CD4-positive, alpha-beta T cell treated with Interleukin-6 for 4 hours (primary cell): ENCODE measurements at regions not wholly inside any gene's neighbourhood (a gene's known extent, or its start where the extent isn't known, plus 50 kb on each side); places are given as distances from the start of the nearest gene placed in this dataset.

Experiments used
- DNase-seq: peaks from one replicate; pipeline ENCODE4 v3.0.0-alpha.2; 2020; ENCODE audit warnings: mixed read lengths

DNA sequence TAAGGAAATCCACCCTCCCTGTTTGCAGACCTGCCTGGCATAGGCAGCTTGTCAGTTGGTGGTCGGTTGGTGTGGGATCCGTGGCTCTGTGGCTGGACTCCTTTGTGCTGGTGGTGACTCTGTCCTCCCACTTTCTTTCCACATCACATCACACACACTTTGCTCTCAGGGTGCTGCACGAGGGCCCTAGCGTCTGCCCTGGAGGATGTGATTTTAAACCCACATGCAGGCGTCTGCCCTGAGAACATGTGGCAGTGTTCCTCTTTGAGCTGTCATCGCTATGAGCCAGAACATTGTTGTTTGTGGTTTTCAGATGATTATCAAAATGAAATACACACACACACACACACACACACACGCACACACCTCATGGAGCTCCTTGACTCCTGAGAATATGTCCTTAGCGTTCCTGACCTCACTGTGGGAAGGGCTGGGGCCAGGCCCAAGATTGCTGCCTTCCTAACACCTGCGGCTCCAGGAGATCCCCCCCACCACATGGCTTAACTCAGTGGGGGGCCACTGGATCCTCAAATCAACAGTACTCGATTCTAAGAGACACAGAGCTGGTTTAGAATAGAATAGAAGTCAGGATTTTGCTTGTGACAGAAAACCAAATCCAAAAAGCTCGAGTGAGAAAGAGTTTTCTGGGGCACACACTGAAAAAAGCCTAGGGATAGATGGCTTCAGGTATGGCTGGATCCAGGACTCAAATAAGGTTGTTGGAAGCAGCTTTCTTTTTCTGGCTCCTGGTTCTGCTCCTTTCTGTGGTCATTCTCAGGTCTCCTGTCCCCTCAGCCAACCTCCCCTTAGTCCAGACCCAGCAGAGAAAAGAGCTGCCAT lies 54.8 kb downstream of the RTP5 start:
- DNase-seq = no peak

DNA sequence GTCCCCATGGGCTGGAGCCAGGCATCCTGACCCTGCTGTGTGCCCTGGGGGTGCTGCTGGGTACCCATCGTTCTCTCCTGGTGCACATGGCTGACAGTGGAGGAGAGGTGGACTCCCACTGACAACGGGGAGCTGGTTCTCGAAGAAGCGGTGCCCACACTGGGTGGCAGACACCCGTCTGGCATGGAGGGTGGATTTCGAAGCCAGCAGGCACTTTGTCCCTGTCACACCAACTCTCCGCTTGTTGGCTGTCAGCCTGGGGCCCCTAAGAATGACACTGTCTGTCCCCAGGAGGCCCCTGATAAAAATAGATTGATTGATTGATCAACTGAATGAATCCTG lies 55.4 kb downstream of the RTP5 start:
- no peak for DNase-seq

DNA sequence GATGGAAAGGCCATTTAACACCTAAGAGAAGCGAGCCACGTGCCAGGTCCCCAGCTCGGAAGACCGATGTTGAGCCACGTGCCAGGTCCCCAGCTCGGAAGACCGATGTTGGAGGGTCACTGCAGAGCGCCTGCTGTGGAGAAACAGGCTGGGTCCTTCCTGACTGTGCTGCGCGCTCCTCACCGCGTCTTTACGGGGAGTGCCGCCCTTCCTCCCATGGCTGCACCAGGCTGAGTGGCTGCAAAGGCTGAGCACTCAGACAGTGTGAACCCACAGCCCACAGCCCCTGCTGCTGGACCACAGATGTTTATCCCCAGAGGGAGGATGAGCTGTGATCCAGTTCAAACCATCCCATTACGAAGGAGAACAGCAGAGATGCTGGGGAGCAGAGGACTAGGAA lies 55.7 kb downstream of the RTP5 start:
- no peak for DNase-seq

DNA sequence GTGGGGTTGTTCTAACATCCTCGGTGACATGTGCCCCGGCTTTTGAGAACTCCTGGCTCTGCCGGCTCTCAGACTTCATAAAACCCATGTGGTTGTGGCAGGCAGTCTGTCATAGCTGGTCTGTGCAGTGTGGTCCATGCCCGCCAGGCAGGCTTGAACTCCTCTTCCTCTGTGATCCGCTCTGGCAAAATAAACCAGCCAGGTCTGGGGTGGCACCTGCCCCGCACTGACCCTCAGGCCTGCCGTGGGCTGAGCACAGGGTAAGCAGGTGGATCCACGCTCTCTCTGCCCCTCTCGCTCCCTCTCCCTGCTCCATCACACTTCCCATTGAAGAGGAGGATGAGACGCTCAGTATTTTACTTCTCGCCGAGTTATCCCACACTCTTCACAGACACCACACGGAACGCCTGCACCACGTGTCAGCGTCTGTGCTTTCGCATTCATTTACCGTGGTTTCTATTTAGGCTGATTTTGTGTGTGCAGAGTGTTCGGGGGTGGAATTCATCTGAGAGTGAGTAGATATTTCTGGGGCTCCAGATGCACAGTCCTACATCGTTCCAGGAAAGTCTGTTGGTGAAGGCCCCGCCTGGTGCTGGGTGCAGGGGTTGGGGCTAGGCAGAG lies 56.4 kb downstream of the RTP5 start:
- DNase-seq = no peak

DNA sequence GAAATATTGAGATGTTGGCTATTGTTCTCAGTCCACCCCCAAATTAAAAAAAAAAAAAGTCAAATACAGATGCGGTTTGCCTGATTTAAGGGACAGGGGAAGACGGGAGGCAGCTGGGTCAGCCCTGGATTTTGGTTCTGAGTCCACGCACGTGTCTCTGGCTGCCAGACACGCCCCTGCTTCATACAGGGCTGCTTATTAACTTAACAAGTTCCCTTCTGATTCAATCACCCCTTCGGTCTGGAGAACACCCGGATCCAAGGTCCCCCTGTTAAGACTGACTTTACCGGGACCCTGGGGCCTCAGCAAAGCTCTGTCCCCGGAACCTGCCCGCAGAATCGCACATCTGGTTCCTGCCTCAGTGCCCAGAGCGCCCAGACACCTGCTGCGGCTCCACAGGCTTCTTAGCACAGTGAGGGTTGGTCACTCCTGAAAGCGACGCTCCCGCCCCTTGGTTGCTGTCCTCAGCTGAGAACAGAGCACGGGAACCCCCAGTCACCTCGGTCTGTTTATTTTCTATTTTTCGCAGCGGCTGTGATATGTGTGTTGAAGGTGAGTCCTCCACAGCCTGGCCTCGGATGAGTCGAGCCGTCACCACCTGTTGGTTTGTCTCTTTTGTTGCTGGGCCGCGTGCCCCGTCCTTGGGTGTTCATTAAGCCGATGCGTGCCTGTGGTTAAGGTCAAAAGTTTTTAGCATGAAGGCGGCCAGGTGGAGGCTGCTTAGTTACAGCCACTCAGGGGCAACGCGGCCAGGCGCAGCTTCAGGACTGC lies 57.2 kb downstream of the RTP5 start:
- no peak for DNase-seq

DNA sequence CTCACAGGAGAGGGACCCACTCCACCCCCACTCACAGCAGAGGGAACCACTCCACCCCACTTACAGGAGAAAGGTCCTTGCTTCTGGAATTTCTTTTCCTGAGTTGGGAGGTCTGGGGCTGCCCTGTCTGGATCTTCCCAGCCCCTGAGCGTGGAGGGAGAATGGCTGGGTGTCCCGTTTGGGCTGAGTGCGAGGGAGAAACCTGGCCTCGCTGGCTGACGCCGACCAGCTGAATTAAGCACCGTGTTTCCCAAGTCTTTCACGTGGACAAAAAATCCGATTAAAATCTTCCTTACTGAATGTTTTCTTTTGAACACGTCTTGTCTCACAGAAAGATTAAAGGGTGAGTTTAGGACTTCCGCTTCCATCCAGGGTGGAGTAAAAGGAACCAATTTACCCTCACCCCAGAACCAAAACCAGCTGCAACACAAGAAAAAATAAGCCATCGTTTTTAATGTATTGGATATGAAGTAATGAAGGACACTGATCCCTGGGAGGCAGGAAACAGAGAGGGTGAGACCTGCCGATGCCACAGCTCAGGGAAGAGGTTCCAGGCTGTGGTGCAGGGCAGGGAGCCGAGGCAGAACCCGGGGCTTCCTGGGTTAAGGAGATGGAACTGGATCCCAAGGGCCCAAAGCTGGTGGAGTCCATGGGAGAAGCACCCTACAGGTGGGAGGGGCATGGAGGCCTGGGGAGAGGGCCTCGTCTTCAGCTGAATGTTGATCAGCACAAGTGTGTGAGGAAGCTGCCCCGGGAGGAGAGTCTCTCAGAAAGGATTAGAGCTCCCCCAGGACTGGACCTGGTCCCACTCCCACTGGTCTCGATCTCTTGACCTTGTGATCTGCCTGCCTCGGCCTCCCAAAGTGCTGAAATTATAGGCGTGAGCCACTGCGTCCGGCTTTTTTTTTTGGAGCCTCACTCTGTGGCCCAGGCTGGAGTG lies 60.3 kb downstream of the RTP5 start:
- no peak for DNase-seq

DNA sequence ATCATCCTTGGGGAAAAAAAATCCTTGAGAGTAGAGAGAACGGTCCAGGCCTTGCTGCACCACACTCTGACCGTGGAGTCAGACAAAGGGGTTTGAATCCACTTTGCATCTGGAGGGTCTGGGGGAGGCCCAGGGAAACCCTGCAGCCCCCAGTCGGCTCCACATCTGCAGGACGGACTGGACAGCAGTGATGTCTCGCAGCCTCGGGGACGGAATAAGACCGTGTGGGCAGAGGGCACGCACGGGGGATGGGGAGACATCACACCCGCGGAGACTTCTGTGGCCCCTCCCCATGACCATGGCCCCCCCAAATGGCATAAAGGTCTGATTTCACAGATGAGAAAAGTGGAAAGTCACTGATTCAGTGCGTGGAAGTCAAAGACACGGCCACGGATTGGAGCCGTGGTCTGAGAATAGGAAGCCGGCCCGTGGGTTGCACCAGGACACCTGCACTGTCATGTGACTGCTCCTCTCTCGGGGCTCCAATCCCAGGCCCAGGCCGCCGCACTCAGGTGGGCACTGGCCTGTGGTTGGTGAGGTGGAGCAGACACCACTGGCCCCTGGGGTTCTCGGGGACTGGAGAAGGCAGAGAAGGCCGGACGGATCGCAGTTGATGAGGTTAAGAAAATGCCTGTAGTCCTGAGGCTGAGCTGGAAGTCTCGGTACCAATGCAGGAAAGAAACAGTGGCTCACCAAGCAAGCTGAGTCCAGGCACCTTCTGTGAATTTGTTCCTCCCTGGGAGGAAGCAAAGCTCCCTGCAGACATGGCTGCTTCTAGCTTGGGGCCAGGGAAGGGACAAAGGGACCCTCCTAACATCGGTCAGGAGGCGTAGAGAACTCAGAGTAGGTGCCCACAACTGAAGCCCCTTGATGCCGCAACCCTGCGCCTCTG lies 61.8 kb downstream of the RTP5 start:
- DNase-seq = no peak

DNA sequence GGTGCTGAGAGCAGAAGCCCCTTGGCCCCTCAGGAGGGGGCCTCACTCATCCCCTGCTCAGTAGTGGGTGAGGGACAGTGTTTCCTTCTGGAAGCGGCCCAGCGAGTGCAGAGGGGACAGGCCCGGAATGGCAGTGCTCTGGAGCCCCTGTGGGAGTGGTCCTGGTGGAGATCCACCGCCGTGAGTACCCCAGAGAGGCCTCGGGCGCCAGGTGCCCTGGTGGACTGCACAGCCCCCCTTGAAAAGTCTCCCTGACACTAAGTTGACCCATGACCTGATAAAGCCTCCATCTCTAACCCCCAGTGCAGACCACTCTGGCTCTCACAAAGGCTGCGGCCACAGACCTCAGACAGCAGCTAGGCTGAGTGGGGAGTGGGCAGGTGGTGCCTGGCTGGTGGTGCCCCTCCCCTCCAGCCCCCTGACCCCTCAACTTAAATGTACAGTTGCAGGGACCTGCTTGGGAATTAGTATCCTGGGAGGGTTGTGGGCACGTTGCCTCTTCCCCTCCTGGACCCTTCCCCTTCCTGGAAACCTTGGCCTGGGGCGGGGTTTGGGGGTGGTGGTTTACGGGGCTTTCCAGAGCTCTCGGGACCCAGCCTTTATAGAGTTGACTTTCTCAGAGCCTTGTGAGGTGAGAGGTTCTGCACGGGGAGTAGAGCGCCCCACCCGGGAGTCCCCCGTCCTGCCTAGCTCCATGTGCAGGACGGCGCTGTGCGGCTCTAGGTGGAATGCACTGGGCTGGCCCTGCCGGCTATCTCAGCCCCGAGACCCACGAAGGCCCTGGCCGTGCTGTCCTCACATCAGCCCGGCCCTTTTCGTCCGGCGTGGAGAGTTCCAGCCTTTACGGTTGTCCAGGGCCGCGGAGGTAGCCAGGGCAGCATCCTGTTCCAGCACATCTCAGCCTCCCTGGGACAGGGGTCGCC lies 62.7 kb downstream of the RTP5 start:
- DNase-seq = no peak

DNA sequence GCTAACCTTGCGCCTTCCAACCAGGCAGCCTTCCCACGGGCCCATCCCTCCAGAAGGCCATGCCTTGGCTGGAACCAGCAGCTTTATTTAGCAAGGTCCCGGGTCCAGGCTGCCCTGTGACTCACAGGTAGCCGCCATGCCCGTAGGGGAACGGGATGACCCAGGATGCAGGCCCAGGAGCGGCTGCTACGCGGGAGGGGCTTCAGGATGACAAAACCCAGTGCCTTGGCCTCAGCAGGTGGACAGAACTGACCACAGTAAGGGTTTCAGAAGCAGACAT lies 63.3 kb downstream of the RTP5 start:
- no peak for DNase-seq

DNA sequence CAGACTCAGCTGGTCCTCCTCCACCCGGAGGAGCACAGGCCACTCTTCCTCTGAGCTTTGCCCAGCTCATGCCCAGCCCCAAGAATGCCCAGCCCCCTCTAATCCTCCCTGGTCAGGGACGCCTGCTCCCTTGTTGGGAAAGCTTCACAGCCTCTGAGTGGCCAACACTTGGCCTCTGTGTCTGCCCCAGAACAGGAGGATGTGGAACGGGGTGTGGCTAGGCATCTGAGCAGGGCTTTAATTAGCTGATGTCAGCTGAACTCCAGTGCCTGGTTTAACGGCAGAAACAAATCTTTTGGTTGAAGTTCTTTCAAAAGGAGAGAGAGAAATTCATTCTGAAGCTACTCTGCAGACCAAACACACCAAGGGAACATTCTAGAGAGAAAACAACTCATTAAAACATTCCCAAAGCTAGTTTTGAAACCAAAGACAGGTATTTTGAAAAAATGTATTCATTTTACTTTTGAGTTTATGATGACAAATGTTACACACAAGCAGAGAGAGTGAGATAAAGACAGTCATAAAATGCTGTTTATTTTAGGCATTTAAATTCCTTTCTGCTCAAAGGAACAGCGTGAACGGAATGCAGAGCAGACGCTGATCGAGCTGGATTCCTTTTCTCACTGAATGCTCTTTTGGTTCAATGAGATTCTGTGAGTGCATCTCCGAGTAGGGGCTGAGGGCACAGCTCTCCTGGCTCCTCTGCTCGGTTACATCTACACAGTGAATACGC lies 63.8 kb downstream of the RTP5 start:
- no peak for DNase-seq

DNA sequence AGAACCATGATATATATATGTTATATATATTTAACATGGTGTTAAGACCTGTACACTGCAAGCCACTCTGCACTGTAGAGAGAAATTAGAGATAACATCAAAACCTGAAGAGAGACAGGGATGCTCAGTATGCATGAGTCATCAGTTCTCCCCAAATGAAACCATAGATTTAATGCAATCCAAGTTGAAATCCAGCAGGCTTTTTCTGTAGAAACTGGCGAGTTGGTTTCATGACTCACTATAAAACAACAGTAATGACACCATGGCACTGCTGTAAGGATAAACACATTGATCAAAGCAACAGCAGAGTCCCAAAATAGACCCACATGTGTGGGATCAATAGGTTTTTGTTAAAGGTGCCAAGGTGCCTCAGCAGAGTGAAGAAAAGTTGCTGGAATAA lies 65.8 kb downstream of the RTP5 start:
- no peak for DNase-seq

DNA sequence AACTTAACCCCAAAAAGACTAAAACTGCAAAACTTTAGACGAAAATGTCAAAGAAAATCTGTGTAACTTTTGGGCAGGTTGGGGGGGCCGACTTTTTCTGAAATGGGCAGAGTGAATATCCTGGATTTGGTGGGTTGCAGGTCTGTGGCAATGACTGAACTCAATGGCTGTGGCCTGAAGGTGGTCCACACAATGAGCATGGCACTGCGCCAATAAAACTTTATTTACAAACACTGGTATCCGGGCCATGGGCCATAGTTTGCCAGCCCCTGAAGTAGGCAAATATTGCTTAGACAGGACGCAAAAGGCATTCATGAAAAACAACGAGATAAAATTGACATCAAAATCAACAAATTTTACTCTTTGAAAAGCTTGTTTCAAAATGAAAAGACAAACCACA lies 66.2 kb downstream of the RTP5 start:
- DNase-seq = no peak

DNA sequence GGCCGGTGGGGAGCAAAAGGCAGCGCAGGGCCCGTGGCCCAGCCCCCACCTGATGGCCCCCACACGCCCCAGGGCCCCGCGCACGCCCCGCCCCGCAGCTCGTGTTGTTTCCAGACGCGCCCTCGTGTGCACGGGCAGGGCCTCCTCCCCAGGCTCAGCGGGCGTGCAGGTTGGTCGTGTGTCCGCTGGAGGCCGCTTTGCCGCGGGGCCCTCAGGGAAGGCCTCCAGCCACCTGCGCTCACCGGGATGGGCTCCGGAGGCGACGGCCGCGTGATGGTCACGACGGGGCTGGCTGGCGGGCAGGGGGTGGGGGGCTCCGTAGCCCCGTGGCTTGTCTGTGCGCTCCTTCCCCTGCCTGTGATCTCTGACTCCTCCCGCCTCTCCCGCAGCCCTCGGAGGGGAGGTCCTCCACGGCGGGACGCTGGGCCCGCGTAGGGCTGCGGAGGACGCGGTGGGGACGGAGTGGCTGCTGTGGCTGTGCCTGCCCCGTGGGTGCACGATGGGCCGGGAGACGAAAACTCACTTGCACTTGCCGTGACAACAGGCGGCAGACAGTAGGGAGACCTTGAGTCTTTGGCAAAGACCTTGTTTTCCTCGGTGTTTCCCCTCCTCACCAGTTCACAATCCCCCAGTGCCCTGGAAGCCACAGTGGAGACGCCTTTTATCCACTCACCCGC lies 67.1 kb downstream of the RTP5 start:
- DNase-seq = no peak

DNA sequence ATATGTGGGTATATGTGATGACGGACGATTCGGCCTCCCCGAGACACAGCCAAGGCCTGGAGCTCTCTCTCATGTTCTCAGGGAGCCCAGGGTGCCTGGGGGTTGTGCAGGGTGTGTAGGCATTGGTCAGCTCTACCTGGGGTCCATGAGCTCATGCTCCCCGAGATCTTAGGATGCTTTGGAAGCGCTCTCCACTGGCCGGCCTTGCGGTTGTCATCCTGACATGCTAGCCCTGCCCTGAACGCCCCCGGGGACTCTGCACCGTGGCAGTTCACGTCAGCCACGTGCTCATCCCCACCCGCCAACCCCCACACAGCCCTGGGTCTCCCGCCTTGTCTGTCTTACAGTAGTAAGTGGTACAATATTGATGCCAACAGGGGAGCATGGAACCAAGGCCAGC lies 67.8 kb downstream of the RTP5 start:
- DNase-seq = no peak

DNA sequence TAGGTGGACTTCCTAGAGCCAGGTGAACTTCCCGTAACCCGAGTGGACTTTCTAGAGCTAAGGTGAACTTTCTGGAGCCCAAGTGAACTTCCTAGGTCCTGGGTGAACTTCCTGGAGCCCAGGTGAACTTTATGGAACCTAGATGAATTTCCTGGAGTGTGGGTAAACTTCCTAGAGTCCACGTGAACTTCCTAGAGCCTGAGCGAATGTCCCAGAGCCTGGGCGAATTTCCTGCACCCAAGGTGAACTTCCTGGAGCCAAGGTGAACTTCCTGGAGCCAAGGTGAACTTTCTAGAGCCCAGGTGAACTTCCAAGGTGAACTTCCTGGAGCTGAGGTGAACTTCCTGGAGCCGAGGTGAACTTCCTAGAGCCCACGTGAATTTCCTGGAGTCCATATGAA lies 70.0 kb downstream of the RTP5 start:
- DNase-seq = no peak

DNA sequence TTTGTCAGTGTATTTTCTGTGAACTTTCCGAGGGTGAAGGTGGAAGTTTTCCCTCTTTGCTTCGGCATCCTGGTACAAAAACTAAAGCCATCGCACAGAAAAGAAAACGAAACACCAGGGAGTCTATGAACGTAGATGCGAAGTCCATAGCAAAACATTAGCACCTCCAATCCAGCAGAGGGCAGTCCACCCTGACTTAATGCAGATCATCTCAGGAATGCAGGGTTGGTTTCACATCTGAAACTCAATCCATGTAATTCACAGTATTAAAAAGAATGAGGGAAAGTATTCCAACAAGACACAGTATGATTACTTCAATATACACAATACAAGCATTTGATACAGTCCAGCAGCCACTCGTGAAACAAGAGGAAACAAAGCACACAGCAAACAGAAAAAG lies 70.8 kb downstream of the RTP5 start:
- DNase-seq = no peak

DNA sequence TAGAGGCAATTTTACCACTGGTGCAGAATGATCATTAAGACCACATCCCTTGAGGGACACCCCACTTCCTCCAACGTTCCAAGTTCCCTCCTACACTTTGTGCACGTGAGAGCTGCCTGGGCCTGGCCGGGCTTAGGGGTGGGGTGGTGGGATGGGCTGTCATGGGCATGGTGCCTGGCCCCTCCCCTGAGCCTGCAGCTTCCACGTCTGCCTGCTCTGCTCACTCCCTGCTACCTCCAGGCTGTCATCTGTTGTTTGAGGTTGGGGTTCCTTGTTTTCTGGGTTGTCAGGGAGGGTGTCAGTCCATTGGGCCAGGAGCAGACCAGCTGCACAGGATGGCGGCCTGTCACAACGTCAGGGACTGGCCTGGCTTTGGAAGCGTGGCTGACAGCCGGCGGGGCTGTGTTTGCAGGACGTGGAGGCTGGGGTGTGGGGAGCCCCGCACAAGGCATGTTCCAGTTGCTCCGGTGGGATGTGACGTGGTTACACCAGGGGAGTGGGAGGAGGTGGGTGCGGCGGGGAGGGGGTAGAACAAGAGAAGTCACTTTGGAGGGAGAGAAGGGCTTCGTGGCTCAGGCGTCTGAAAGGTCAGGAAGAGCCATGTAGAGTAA lies 72.3 kb downstream of the RTP5 start:
- DNase-seq = no peak

DNA sequence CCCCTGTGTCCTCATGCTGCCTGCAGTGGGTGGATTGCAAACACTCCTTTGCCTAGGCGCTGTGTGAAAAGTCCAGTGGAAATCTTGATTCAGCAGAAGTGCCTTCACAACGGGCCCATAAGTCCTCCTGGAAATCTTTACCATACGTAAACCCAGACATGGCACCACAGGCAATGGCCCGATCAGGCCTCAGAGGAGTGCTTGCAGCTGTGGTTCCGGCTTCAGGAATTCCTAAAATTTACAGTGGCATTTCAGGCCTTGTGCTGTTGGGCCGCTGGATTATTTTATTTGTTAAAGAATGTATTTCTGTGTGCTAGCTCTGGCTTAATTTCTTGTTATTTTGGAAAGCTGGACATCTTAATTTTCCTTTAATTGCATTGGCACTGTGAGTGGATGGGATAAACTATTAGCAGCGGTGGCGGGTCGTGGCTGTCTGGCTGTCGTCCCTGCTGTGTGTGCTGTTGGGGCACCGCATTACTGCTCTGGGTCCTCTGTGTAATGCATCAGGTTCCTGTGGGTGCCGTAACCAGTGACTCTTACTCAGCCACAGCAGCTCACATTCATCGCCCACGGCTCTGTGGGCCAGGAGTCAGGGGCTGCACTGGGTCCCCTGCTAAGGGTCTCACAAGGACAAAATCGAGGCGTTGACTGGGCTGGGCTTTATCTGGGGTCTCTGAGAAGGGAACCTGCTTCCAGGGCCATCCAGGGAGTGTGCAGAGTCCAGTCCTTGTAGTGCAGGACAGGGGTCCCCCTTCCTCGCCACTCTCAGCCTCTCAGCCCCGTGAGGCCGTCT lies 73.1 kb downstream of the RTP5 start:
- DNase-seq = no peak
